Endothelial cell of umbilical vein (primary cell): ENCODE measurements at regions not wholly inside any gene's neighbourhood (a gene's known extent, or its start where the extent isn't known, plus 50 kb on each side); places are given as distances from the start of the nearest gene placed in this dataset.

Source experiments
- MAX ChIP-seq: IDR thresholded peaks from 2 replicates; pipeline ENCODE4 v1.6.1; 2011; ENCODE audit not compliant: insufficient read depth, insufficient read length
- POLR2A ChIP-seq: IDR thresholded peaks from 2 replicates; pipeline ENCODE4 v1.6.1; 2012; ENCODE audit warnings: low read depth, mild to moderate bottlenecking, control low read depth, low read length

DNA sequence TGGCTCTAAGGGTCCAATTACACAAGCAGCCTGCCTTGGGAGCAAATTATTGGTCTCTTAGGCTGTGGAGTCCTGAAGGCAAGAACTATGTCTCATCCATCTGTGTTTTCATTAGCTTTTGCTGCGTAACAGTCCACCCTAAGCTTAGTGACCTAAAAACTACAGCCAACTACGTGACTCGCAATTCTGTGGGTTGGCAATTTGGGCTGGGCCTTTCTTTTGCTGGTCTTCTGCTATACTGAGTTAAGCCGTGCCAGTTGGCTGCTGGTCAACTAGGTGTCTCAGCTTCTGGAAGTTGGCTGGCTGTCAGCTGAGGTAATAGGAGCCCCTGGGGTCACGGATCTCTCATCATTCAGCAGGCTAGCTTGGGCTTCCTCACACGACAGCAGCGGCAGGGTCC, 205.6 kb upstream of the S100G start:
- TF ChIP-seq POLR2A, result no peak
- no peak for TF ChIP-seq MAX
